ENCODE measurements at regions not wholly inside any gene's neighbourhood (a gene's known extent, or its start where the extent isn't known, plus 50 kb on each side); places are given as distances from the start of the nearest gene placed in this dataset.
"Not testable (repeated sequence)": the region's sequence is repeated elsewhere in the genome, so short reads cannot be mapped to it uniquely, and the experiment has no call there.

- no peak for DNase-seq (ENCODE audit: low read depth in 4 of 4, low spot score in 2 of 4)
These were observed 51.1 kb upstream of the JADE1 start for GRCh38 chr4:128758314-128758922.

- DNase-seq (ENCODE audit: low read depth in 4 of 4, low spot score in 2 of 4) = peak in 1 of 4 donors; percentile 25
These were observed 51.8 kb upstream of the JADE1 start for GRCh38 chr4:128757712-128758111.

GRCh38 chr4:128751354-128751753 lies 58.1 kb upstream of the JADE1 start:
- no peak for DNase-seq (ENCODE audit: low read depth in 4 of 4, low spot score in 2 of 4)

GRCh38 chr4:128741748-128742147 lies 67.8 kb upstream of the JADE1 start:
- DNase-seq (ENCODE audit: low read depth in 4 of 4, low spot score in 2 of 4) = not testable (repeated sequence)

GRCh38 chr4:128737098-128737513 lies 72.4 kb upstream of the JADE1 start:
- no peak for DNase-seq (ENCODE audit: low read depth in 4 of 4, low spot score in 2 of 4)

GRCh38 chr4:128735714-128736113 lies 73.8 kb upstream of the JADE1 start:
- DNase-seq (ENCODE audit: low read depth in 4 of 4, low spot score in 2 of 4) = no peak

GRCh38 chr4:128728190-128728589 lies 81.3 kb upstream of the JADE1 start:
- DNase-seq (ENCODE audit: low read depth in 4 of 4, low spot score in 2 of 4) = no peak

GRCh38 chr4:128727658-128728057 lies 81.8 kb upstream of the JADE1 start:
- no peak for DNase-seq (ENCODE audit: low read depth in 4 of 4, low spot score in 2 of 4)

GRCh38 chr4:128725405-128726055 lies 84.0 kb upstream of the JADE1 start:
- DNase-seq (ENCODE audit: low read depth in 4 of 4, low spot score in 2 of 4) = no peak

- no peak for DNase-seq (ENCODE audit: low read depth in 4 of 4, low spot score in 2 of 4)
These were observed 86.6 kb upstream of the JADE1 start for GRCh38 chr4:128722911-128723310.

GRCh38 chr4:128721896-128722295 lies 87.6 kb upstream of the JADE1 start:
- no peak for DNase-seq (ENCODE audit: low read depth in 4 of 4, low spot score in 2 of 4)

GRCh38 chr4:128720270-128720669 lies 89.2 kb upstream of the JADE1 start:
- DNase-seq (ENCODE audit: low read depth in 4 of 4, low spot score in 2 of 4) = no peak

- DNase-seq (ENCODE audit: low read depth in 4 of 4, low spot score in 2 of 4) = no peak
These were observed 90.7 kb upstream of the JADE1 start for GRCh38 chr4:128718768-128719167.

- DNase-seq (ENCODE audit: low read depth in 4 of 4, low spot score in 2 of 4) = no peak
These were observed 93.2 kb upstream of the JADE1 start for GRCh38 chr4:128716338-128716737.

- DNase-seq (ENCODE audit: low read depth in 4 of 4, low spot score in 2 of 4) = no peak
These were observed 93.9 kb upstream of the JADE1 start for GRCh38 chr4:128715616-128716015.

- no peak for DNase-seq (ENCODE audit: low read depth in 4 of 4, low spot score in 2 of 4)
These were observed 98.1 kb upstream of the JADE1 start for GRCh38 chr4:128711361-128711760.

- DNase-seq (ENCODE audit: low read depth in 4 of 4, low spot score in 2 of 4) = no peak
These were observed 100.2 kb upstream of the JADE1 start for GRCh38 chr4:128709268-128709667.

- DNase-seq (ENCODE audit: low read depth in 4 of 4, low spot score in 2 of 4) = no peak
These were observed 101.6 kb upstream of the JADE1 start for GRCh38 chr4:128707864-128708263.

- no peak for DNase-seq (ENCODE audit: low read depth in 4 of 4, low spot score in 2 of 4)
These were observed 105.6 kb upstream of the JADE1 start for GRCh38 chr4:128703948-128704347.

- DNase-seq (ENCODE audit: low read depth in 4 of 4, low spot score in 2 of 4) = no peak
These were observed 108.7 kb upstream of the JADE1 start for GRCh38 chr4:128700659-128701350.

GRCh38 chr4:128698386-128698785 lies 111.1 kb upstream of the JADE1 start:
- DNase-seq (ENCODE audit: low read depth in 4 of 4, low spot score in 2 of 4) = no peak

GRCh38 chr4:128697323-128697722 lies 112.2 kb upstream of the JADE1 start:
- no peak for DNase-seq (ENCODE audit: low read depth in 4 of 4, low spot score in 2 of 4)

Measured in left renal cortex interstitium (tissue), 4 donors.